HepG2 (cell line): ENCODE measurements at regions not wholly inside any gene's neighbourhood (a gene's known extent, or its start where the extent isn't known, plus 50 kb on each side); places are given as distances from the start of the nearest gene placed in this dataset.

Experiments used
- CTCF ChIP-seq: sonication (generic); formaldehyde crosslinking; IDR thresholded peaks from 2 replicates; pipeline ENCODE4 v1.5.0; 2020; ENCODE audit warnings: mild to moderate bottlenecking, missing genetic modification reagents, moderate library complexity
- FOXP1 ChIP-seq, 2 experiments: fragments of 450-650 bp in 1 of 2; IDR thresholded peaks; 2 replicates each; pipeline ENCODE4 v1.6.1; 2017 to 2018; ENCODE audit warnings: antibody characterized with exemption in 1 of 2
- KLF12 ChIP-seq: sonication (generic); formaldehyde crosslinking; IDR thresholded peaks from 2 replicates; pipeline ENCODE4 v1.4.0; 2020; ENCODE audit warnings: missing genetic modification reagents, borderline replicate concordance
- MXI1 ChIP-seq: IDR thresholded peaks from 3 replicates; pipeline ENCODE4 v1.6.1; 2012; ENCODE audit warnings: low read depth, low read length, inconsistent platforms, borderline replicate concordance
- POLR2A ChIP-seq, 2 experiments: IDR thresholded peaks; 2 replicates each; pipeline ENCODE4 v1.6.1; 2011; ENCODE audit warnings: low read depth in 2 of 2, low read length in 2 of 2, mild to moderate bottlenecking in 1 of 2, moderate library complexity in 1 of 2; ENCODE audit not compliant: insufficient read depth in 1 of 2
- SAP130 ChIP-seq: IDR thresholded peaks from 2 replicates; pipeline ENCODE4 v1.6.1; 2016; ENCODE audit warnings: low read depth
- SP1 ChIP-seq, 2 experiments: fragments of 450-650 bp in 1 of 2; sonication (generic) in 1 of 2; formaldehyde crosslinking in 1 of 2; IDR thresholded peaks; 2 replicates each; pipeline versions ENCODE4 v1.4.0 to v1.6.1; 2016 to 2020; ENCODE audit warnings: missing genetic modification reagents in 1 of 2
- TCF7L2 ChIP-seq: IDR thresholded peaks from 2 replicates; pipeline ENCODE4 v1.6.1; 2011; ENCODE audit warnings: mild to moderate bottlenecking, low read depth, low read length, moderate library complexity

GRCh38 chr1:222240536-222241181, 307.2 kb downstream of the HHIPL2 start:
- TF ChIP-seq FOXP1 (IDR thresholded peaks at IDR 0.05), result no peak
- no peak for TF ChIP-seq FOXP1 (CRISPR knock-in tag; IDR thresholded peaks at IDR 0.05)
- TF ChIP-seq KLF12 (CRISPR knock-in tag), result no peak
- TF ChIP-seq CTCF (CRISPR knock-in tag), result no peak
- TF ChIP-seq TCF7L2, result no peak
- no peak for TF ChIP-seq POLR2A (IDR thresholded peaks at IDR 0.05; ENCODE audit: insufficient read depth in 1 of 2, low read depth in 2 of 2, low read length in 2 of 2)
- no peak for TF ChIP-seq SAP130 (CRISPR knock-in tag)
- no peak for TF ChIP-seq SP1 (IDR thresholded peaks at IDR 0.05)
- TF ChIP-seq SP1 (CRISPR knock-in tag; IDR thresholded peaks at IDR 0.05), result no peak
- TF ChIP-seq MXI1, result no peak
